GM23338 (cell line): ENCODE measurements at regions not wholly inside any gene's neighbourhood (a gene's known extent, or its start where the extent isn't known, plus 50 kb on each side); places are given as distances from the start of the nearest gene placed in this dataset.

ENCODE experiments used
- ATAC-seq: fragments of 200-7000 bp; cut with Tn5 transposase; 3 replicates; pipeline ENCODE4 v1.9.1; 2020
- DNase-seq: peaks from one replicate; pipeline ENCODE4 v3.0.0-alpha.2; 2015; ENCODE audit warnings: low spot score
- H2AFZ ChIP-seq: fragments of 200-600 bp; sonication (generic); 2 replicates; pipeline ENCODE4 v1.8.0; 2016; ENCODE audit warnings: antibody characterized with exemption, mild to moderate bottlenecking, moderate library complexity
- H3F3A ChIP-seq: fragments of 200-600 bp; sonication (generic); replicated peaks from 2 replicates; pipeline ENCODE4 v1.8.0; 2017; ENCODE audit warnings: antibody characterized with exemption, mixed run types, low read depth
- H3K27ac ChIP-seq: fragments of 200-600 bp; sonication (generic); 2 replicates; pipeline ENCODE4 v1.6.1; 2016; ENCODE audit warnings: low read depth
- H3K27me3 ChIP-seq: fragments of 200-600 bp; sonication (generic); 2 replicates; pipeline ENCODE4 v1.8.0; 2016; ENCODE audit warnings: mild to moderate bottlenecking, mixed run types, moderate library complexity; ENCODE audit not compliant: insufficient read depth
- H3K36me3 ChIP-seq: fragments of 200-600 bp; sonication (generic); 2 replicates; pipeline ENCODE4 v1.8.0; 2016; ENCODE audit warnings: mild to moderate bottlenecking; ENCODE audit not compliant: insufficient read depth
- H3K4me1 ChIP-seq: fragments of 200-600 bp; sonication (generic); 2 replicates; pipeline ENCODE4 v1.8.0; 2016; ENCODE audit warnings: mild to moderate bottlenecking, moderate library complexity; ENCODE audit not compliant: insufficient read depth
- H3K4me2 ChIP-seq: fragments of 200-600 bp; sonication (generic); 2 replicates; pipeline ENCODE4 v1.7.1; 2017; ENCODE audit warnings: mixed run types
- H3K4me3 ChIP-seq: fragments of 200-600 bp; sonication (generic); 2 replicates; pipeline ENCODE4 v1.6.1; 2016; ENCODE audit warnings: mixed run types
- H3K79me2 ChIP-seq: fragments of 200-600 bp; sonication (generic); replicated peaks from 2 replicates; pipeline ENCODE4 v1.8.0; 2017; ENCODE audit warnings: mild to moderate bottlenecking; ENCODE audit not compliant: insufficient read depth
- H3K9me2 ChIP-seq: fragments of 200-600 bp; sonication (generic); 2 replicates; pipeline ENCODE4 v1.8.0; 2017; ENCODE audit not compliant: insufficient read depth
- H4K20me1 ChIP-seq: fragments of 200-600 bp; sonication (generic); replicated peaks from 2 replicates; pipeline ENCODE4 v1.8.0; 2017; ENCODE audit warnings: mild to moderate bottlenecking; ENCODE audit not compliant: insufficient read depth
- H3K27ac Mint-ChIP-seq: 2 replicates; pipeline ENCODE4 v1.8.0; 2020; ENCODE audit warnings: inconsistent platforms, mild to moderate bottlenecking, moderate library complexity, mixed read lengths
- H3K27me3 Mint-ChIP-seq: 3 replicates; pipeline ENCODE4 v1.8.0; 2022; ENCODE audit warnings: low read depth, mild to moderate bottlenecking, moderate library complexity, mixed read lengths, inconsistent platforms; ENCODE audit not compliant: insufficient read depth, poor library complexity
- H3K36me3 Mint-ChIP-seq: 3 replicates; pipeline ENCODE4 v1.8.0; 2021; ENCODE audit warnings: low read depth, mild to moderate bottlenecking, inconsistent platforms, moderate library complexity, mixed read lengths
- H3K4me1 Mint-ChIP-seq: 3 replicates; pipeline ENCODE4 v1.8.0; 2020; ENCODE audit warnings: mild to moderate bottlenecking, inconsistent platforms, mixed read lengths
- H3K4me3 Mint-ChIP-seq: 3 replicates; pipeline ENCODE4 v1.8.0; 2021; ENCODE audit warnings: moderate library complexity, mild to moderate bottlenecking, inconsistent platforms, mixed read lengths
- H3K9me3 Mint-ChIP-seq: 3 replicates; pipeline ENCODE4 v1.8.0; 2020; ENCODE audit warnings: moderate library complexity, mild to moderate bottlenecking, inconsistent platforms, mixed read lengths
- CREB1 ChIP-seq: fragments of 250-450 bp; sonication (Bioruptor Pico); IDR thresholded peaks from 2 replicates; pipeline ENCODE4 v1.5.0; 2020; ENCODE audit warnings: low read depth, mild to moderate bottlenecking, moderate library complexity
- CTCF ChIP-seq, 2 experiments: fragments of 200-600 bp in 1 of 2; sonication (generic) in 1 of 2; conservative IDR thresholded peaks; 2 replicates each; pipeline versions ENCODE4 v1.5.1 to v1.6.1; 2016 to 2017; ENCODE audit warnings: antibody characterized with exemption in 2 of 2, low read depth in 2 of 2, mild to moderate bottlenecking in 2 of 2, moderate library complexity in 1 of 2
- ETS1 ChIP-seq: IDR thresholded peaks from 2 replicates; pipeline ENCODE4 v1.6.1; 2016; ENCODE audit warnings: antibody characterized with exemption
- EZH2 ChIP-seq: fragments of 200-600 bp; sonication (generic); IDR thresholded peaks from one replicate; pipeline ENCODE4 v1.8.0; 2017; ENCODE audit warnings: antibody characterized with exemption, mild to moderate bottlenecking, low read depth; ENCODE audit not compliant: unreplicated experiment
- EZH2phosphoT487 ChIP-seq: fragments of 200-600 bp; sonication (generic); IDR thresholded peaks from one replicate; pipeline ENCODE4 v1.8.1; 2018; ENCODE audit warnings: antibody characterized with exemption; ENCODE audit not compliant: unreplicated experiment
- JUNB ChIP-seq: IDR thresholded peaks from one replicate; pipeline ENCODE4 v1.6.1; 2016; ENCODE audit warnings: antibody characterized with exemption; ENCODE audit not compliant: unreplicated experiment
- NANOG ChIP-seq: IDR thresholded peaks from 2 replicates; pipeline ENCODE4 v1.6.1; 2016; ENCODE audit warnings: antibody characterized with exemption, borderline replicate concordance
- POLR2AphosphoS5 ChIP-seq: IDR thresholded peaks from 2 replicates; pipeline ENCODE4 v1.6.1; 2016; ENCODE audit warnings: antibody characterized with exemption, low read depth
- REST ChIP-seq: IDR thresholded peaks from one replicate; pipeline ENCODE4 v1.6.1; 2018; ENCODE audit warnings: antibody characterized with exemption; ENCODE audit not compliant: unreplicated experiment
- STAT1 ChIP-seq: IDR thresholded peaks from one replicate; pipeline ENCODE4 v1.6.1; 2016; ENCODE audit warnings: antibody characterized with exemption; ENCODE audit not compliant: unreplicated experiment
- ZNF114 ChIP-seq: fragments of 250-450 bp; sonication (Bioruptor Pico); IDR thresholded peaks from 2 replicates; pipeline ENCODE4 v1.5.0; 2020; ENCODE audit warnings: mild to moderate bottlenecking, moderate library complexity
- ZNF331 ChIP-seq: fragments of 250-450 bp; sonication (Bioruptor Pico); IDR thresholded peaks from 2 replicates; pipeline ENCODE4 v1.5.0; 2020; ENCODE audit warnings: low read depth, mild to moderate bottlenecking, moderate library complexity
- ZNF462 ChIP-seq: fragments of 250-450 bp; sonication (Bioruptor Pico); IDR thresholded peaks from 2 replicates; pipeline ENCODE4 v1.5.0; 2020; ENCODE audit warnings: mild to moderate bottlenecking, moderate library complexity

- H3K27me3 Mint-ChIP-seq, result no peaks in the 10 kb centered on the region
- H3K4me3 Mint-ChIP-seq, result no peak overlapping the region
- Histone ChIP-seq H3K9me2 (no peaks in the 10 kb centered on the region), H4K20me1 (no peaks in the 10 kb centered on the region), H3K4me2 (no peak overlapping the region), H3F3A (no peaks in the 10 kb centered on the region), H2AFZ (no peak overlapping the region), H3K36me3 (no peaks in the 10 kb centered on the region), H3K79me2 (no peaks in the 10 kb centered on the region), H3K27ac (no peak overlapping the region), H3K4me3 (no peak overlapping the region), H3K4me1 (no peaks in the 10 kb centered on the region), H3K27me3 (no peaks in the 10 kb centered on the region)
- DNase-seq (no peak), ATAC-seq (no peak)
- TF ChIP-seq CREB1 (CRISPR knock-in tag), result no peak
- TF ChIP-seq EZH2phosphoT487, result no peak
- TF ChIP-seq POLR2AphosphoS5, result no peak
- TF ChIP-seq ZNF114 (CRISPR knock-in tag), result no peak
- TF ChIP-seq ETS1, result no peak
- no peak for TF ChIP-seq ZNF331 (CRISPR knock-in tag)
- no peak for TF ChIP-seq EZH2
- TF ChIP-seq ZNF462 (CRISPR knock-in tag), result no peak
- no peak for TF ChIP-seq REST
- TF ChIP-seq STAT1, result no peak
- no peak for TF ChIP-seq JUNB
- no peak for TF ChIP-seq CTCF (conservative IDR thresholded peaks at IDR 0.05; ENCODE audit: low read depth in 2 of 2)
- TF ChIP-seq NANOG, result no peak
- no peaks in the 10 kb centered on the region for H3K9me3 Mint-ChIP-seq
- H3K4me1 Mint-ChIP-seq, result no peaks in the 10 kb centered on the region
- H3K27ac Mint-ChIP-seq, result no peak overlapping the region
- no peaks in the 10 kb centered on the region for H3K36me3 Mint-ChIP-seq
Measured at GRCh38 chr14:38901791-38902190, 201.2 kb downstream of the SEC23A start.
